H1 (cell line): ENCODE measurements at regions not wholly inside any gene's neighbourhood (a gene's known extent, or its start where the extent isn't known, plus 50 kb on each side); places are given as distances from the start of the nearest gene placed in this dataset.

Source experiments
- CTCF ChIA-PET: fragments of 300-600 bp; sonication (Branson Sonifier 250); formaldehyde crosslinking; loops from one replicate; lab custom pipeline; 2021; ENCODE audit not compliant: partially characterized antibody; lab: Charles Lee
- POLR2A ChIA-PET: fragments of 300-600 bp; sonication (Branson Sonifier 250); formaldehyde crosslinking; loops from one replicate; lab custom pipeline; 2021; ENCODE audit warnings: inconsistent platforms; ENCODE audit not compliant: partially characterized antibody; lab: Charles Lee
- DNase-seq, 2 experiments: peaks; one replicate each; pipeline versions ENCODE4 v3.0.0 to v3.0.0-alpha.2; 2010 to 2022; ENCODE audit warnings: low spot score in 2 of 2, low read depth in 1 of 2, mixed read lengths in 1 of 2
- FAIRE-seq: peaks from 2 replicates; lab custom pipeline; 2011; peaks lifted over from hg19 to GRCh38; lab: Jason Lieb, UNC
- H2AFZ ChIP-seq: 2 replicates; pipeline ENCODE4 v1.8.1; 2012; ENCODE audit warnings: low read length, inconsistent platforms
- H2AK5ac ChIP-seq: 2 replicates; pipeline ENCODE4 v1.6.1; 2013; ENCODE audit warnings: low read depth, low read length
- H2BK120ac ChIP-seq: replicated peaks from 2 replicates; pipeline ENCODE3; 2013; ENCODE audit warnings: low read depth, low read length, inconsistent platforms
- H2BK12ac ChIP-seq: 2 replicates; pipeline ENCODE4 v1.6.1; 2013; ENCODE audit warnings: low read depth, low read length
- H2BK15ac ChIP-seq: 2 replicates; pipeline ENCODE4 v1.6.1; 2013; ENCODE audit warnings: low read length
- H2BK20ac ChIP-seq: 2 replicates; pipeline ENCODE4 v1.6.1; 2013; ENCODE audit warnings: low read length
- H2BK5ac ChIP-seq: 2 replicates; pipeline ENCODE4 v1.6.1; 2013; ENCODE audit warnings: low read depth, low read length
- H3K14ac ChIP-seq: 2 replicates; pipeline ENCODE4 v1.6.1; 2013; ENCODE audit warnings: inconsistent platforms; ENCODE audit not compliant: insufficient read length
- H3K18ac ChIP-seq: 2 replicates; pipeline ENCODE4 v1.6.1; 2013; ENCODE audit warnings: low read length; ENCODE audit errors: extremely low read depth
- H3K23ac ChIP-seq: 2 replicates; pipeline ENCODE4 v1.6.1; 2013; ENCODE audit warnings: inconsistent platforms; ENCODE audit not compliant: insufficient read length
- H3K23me2 ChIP-seq: 2 replicates; pipeline ENCODE4 v1.6.1; 2013; ENCODE audit warnings: low read depth, low read length
- H3K27ac ChIP-seq: 2 replicates; pipeline ENCODE4 v1.6.1; 2011; ENCODE audit warnings: low read depth, low read length, inconsistent platforms
- H3K27me3 ChIP-seq, 4 experiments: replicated peaks in 1 of 4; 1 replicate in 1 of 4; 2 replicates in 3 of 4; pipeline versions ENCODE4 v1.6.1 to v1.8.1; 2011 to 2013; ENCODE audit warnings: low read length in 3 of 4, mild to moderate bottlenecking in 3 of 4, inconsistent platforms in 2 of 4, mixed read lengths in 2 of 4, moderate library complexity in 1 of 4; ENCODE audit not compliant: control insufficient read depth in 3 of 4, insufficient read depth in 3 of 4; ENCODE audit errors: extremely low read depth in 1 of 4
- H3K36me3 ChIP-seq, 4 experiments: 2 replicates each; pipeline versions ENCODE4 v1.6.1 to v1.8.1; 2011 to 2013; ENCODE audit warnings: mild to moderate bottlenecking in 4 of 4, low read length in 3 of 4, moderate library complexity in 2 of 4, control low read depth in 1 of 4, inconsistent platforms in 1 of 4; ENCODE audit not compliant: insufficient read depth in 4 of 4, control insufficient read depth in 2 of 4
- H3K4ac ChIP-seq: replicated peaks from 2 replicates; pipeline ENCODE3; 2013; ENCODE audit warnings: low read length, low read depth, mixed read lengths, inconsistent platforms; ENCODE audit not compliant: insufficient read length
- H3K4me1 ChIP-seq, 4 experiments: replicated peaks in 1 of 4; 1 replicate in 1 of 4; 2 replicates in 3 of 4; pipeline versions ENCODE4 v1.6.1 to v1.8.1; 2011 to 2013; ENCODE audit warnings: low read length in 3 of 4, inconsistent platforms in 2 of 4, mixed read lengths in 1 of 4; ENCODE audit not compliant: insufficient read depth in 4 of 4, control insufficient read depth in 3 of 4
- H3K4me2 ChIP-seq, 2 experiments: 2 replicates each; pipeline versions ENCODE4 v1.6.1 to v1.8.1; 2011 to 2013; ENCODE audit warnings: low read depth in 2 of 2, low read length in 2 of 2, control low read depth in 1 of 2, inconsistent platforms in 1 of 2, mild to moderate bottlenecking in 1 of 2; ENCODE audit not compliant: insufficient read depth in 1 of 2
- H3K4me3 ChIP-seq, 4 experiments: fragments of 200-600, 300-600 bp in 1 of 4; sonication (generic), shearing (Covaris generic), sonication (Bioruptor Twin) in 1 of 4; 2 replicates each; pipeline versions ENCODE4 v1.5.1 to v1.8.1; 2011 to 2016; ENCODE audit warnings: low read length in 4 of 4, low read depth in 3 of 4, control low read depth in 2 of 4, inconsistent platforms in 2 of 4, mild to moderate bottlenecking in 2 of 4, mixed read lengths in 1 of 4, moderate library complexity in 1 of 4; ENCODE audit not compliant: insufficient read depth in 2 of 4; ENCODE audit errors: extremely low read depth in 1 of 4
- H3K56ac ChIP-seq: replicated peaks from 2 replicates; pipeline ENCODE3; 2013; ENCODE audit warnings: low read depth, mild to moderate bottlenecking, mixed read lengths, low read length, inconsistent platforms; ENCODE audit not compliant: insufficient read length
- H3K79me1 ChIP-seq: 2 replicates; pipeline ENCODE4 v1.6.1; 2013; ENCODE audit warnings: low read depth, low read length, control low read depth
- H3K79me2 ChIP-seq, 2 experiments: 2 replicates each; pipeline versions ENCODE4 v1.6.1 to v1.8.1; 2012 to 2013; ENCODE audit warnings: low read length in 2 of 2, mild to moderate bottlenecking in 2 of 2, inconsistent platforms in 1 of 2; ENCODE audit not compliant: insufficient read depth in 2 of 2, control insufficient read depth in 1 of 2
- H3K9ac ChIP-seq, 4 experiments: replicated peaks in 1 of 4; 1 replicate in 1 of 4; 2 replicates in 3 of 4; pipeline versions ENCODE4 v1.6.1 to v1.8.1; 2011 to 2013; ENCODE audit warnings: low read depth in 3 of 4, low read length in 3 of 4, control low read depth in 2 of 4, mild to moderate bottlenecking in 2 of 4, moderate library complexity in 2 of 4, inconsistent platforms in 1 of 4; ENCODE audit errors: extremely low read depth in 1 of 4
- H3K9me3 ChIP-seq, 2 experiments: 2 replicates each; pipeline versions ENCODE4 v1.6.1 to v1.8.1; 2012 to 2013; ENCODE audit warnings: mild to moderate bottlenecking in 2 of 2, moderate library complexity in 2 of 2, control low read depth in 1 of 2, inconsistent platforms in 1 of 2, low read depth in 1 of 2, low read length in 1 of 2, mixed read lengths in 1 of 2; ENCODE audit not compliant: insufficient read depth in 2 of 2
- H4K20me1 ChIP-seq, 2 experiments: replicated peaks in 1 of 2; 2 replicates each; pipeline versions ENCODE3 to v1.8.1; 2011 to 2013; ENCODE audit warnings: inconsistent platforms in 2 of 2, low read length in 2 of 2, mild to moderate bottlenecking in 1 of 2; ENCODE audit not compliant: insufficient read depth in 2 of 2, control insufficient read depth in 1 of 2
- H4K5ac ChIP-seq: 2 replicates; pipeline ENCODE4 v1.6.1; 2013; ENCODE audit warnings: low read length, low read depth, mixed read lengths, inconsistent platforms; ENCODE audit not compliant: insufficient read length
- H4K8ac ChIP-seq: 2 replicates; pipeline ENCODE4 v1.8.0; 2013; ENCODE audit warnings: mild to moderate bottlenecking, moderate library complexity, low read length, inconsistent platforms; ENCODE audit not compliant: insufficient read depth; ENCODE audit errors: extremely low read depth
- H4K91ac ChIP-seq: replicated peaks from 2 replicates; pipeline ENCODE3; 2013; ENCODE audit warnings: low read length, mixed read lengths, inconsistent platforms; ENCODE audit not compliant: insufficient read length
- ASH2L ChIP-seq: fragments of 200-600, 300-600 bp; sonication (generic); IDR thresholded peaks from one replicate; pipeline ENCODE4 v1.7.1; 2017; ENCODE audit warnings: low read length
- BACH1 ChIP-seq: IDR thresholded peaks from 2 replicates; pipeline ENCODE4 v1.6.1; 2012; ENCODE audit warnings: low read length, improper control_type of control experiment
- BCL11A ChIP-seq, 2 experiments: IDR thresholded peaks; one replicate each; pipeline ENCODE4 v1.6.1; 2011; ENCODE audit warnings: low read depth in 2 of 2, low read length in 2 of 2, mild to moderate bottlenecking in 2 of 2
- BRCA1 ChIP-seq: IDR thresholded peaks from 2 replicates; pipeline ENCODE4 v1.6.1; 2012; ENCODE audit warnings: low read depth, low read length, improper control_type of control experiment
- CBX5 ChIP-seq: fragments of 300-800, 300-1000 bp; sonication (generic); IDR thresholded peaks from 2 replicates; pipeline ENCODE4 v1.7.1; 2016; ENCODE audit warnings: antibody characterized with exemption, low read length, low read depth
- CHD1 ChIP-seq: IDR thresholded peaks from 2 replicates; pipeline ENCODE4 v1.6.1; 2012; ENCODE audit warnings: low read depth, low read length, improper control_type of control experiment
- CTBP2 ChIP-seq: IDR thresholded peaks from 2 replicates; pipeline ENCODE4 v1.7.0; 2011; ENCODE audit warnings: borderline replicate concordance, mild to moderate bottlenecking, moderate library complexity, mixed read lengths, low read length; ENCODE audit not compliant: insufficient read depth, insufficient read length
- E2F6 ChIP-seq: IDR thresholded peaks from 2 replicates; pipeline ENCODE4 v1.6.1; 2012; ENCODE audit warnings: inconsistent platforms
- FOSL1 ChIP-seq: IDR thresholded peaks from 2 replicates; pipeline ENCODE4 v1.6.1; 2011; ENCODE audit warnings: mild to moderate bottlenecking, low read depth, low read length, moderate library complexity; ENCODE audit not compliant: insufficient read depth
- HDAC2 ChIP-seq, 2 experiments: fragments of 300-600 bp in 1 of 2; sonication (generic) in 1 of 2; IDR thresholded peaks; 2 replicates each; pipeline ENCODE4 v1.6.1; 2011 to 2012; ENCODE audit warnings: low read depth in 2 of 2, low read length in 2 of 2, mild to moderate bottlenecking in 2 of 2, moderate library complexity in 2 of 2, borderline replicate concordance in 1 of 2, inconsistent platforms in 1 of 2
- JUN ChIP-seq: IDR thresholded peaks from 2 replicates; pipeline ENCODE4 v1.6.1; 2011; ENCODE audit warnings: low read depth, mild to moderate bottlenecking, improper control_type of control experiment, low read length
- POLR2A ChIP-seq, 2 experiments: IDR thresholded peaks; 1 replicate in 1 of 2; 2 replicates in 1 of 2; pipeline ENCODE4 v1.6.1; 2011; ENCODE audit warnings: low read depth in 2 of 2, low read length in 2 of 2, mild to moderate bottlenecking in 2 of 2; ENCODE audit errors: control extremely low read depth in 1 of 2
- RBBP5 ChIP-seq: IDR thresholded peaks from 2 replicates; pipeline ENCODE4 v1.7.1; 2012; ENCODE audit warnings: low read depth, mild to moderate bottlenecking, inconsistent platforms, low read length, moderate library complexity, borderline replicate concordance
- SP2 ChIP-seq: IDR thresholded peaks from 2 replicates; pipeline ENCODE4 v1.6.1; 2012; ENCODE audit warnings: mild to moderate bottlenecking, low read length, inconsistent platforms
- SP4 ChIP-seq: IDR thresholded peaks from 2 replicates; pipeline ENCODE4 v1.6.1; 2012; ENCODE audit warnings: low read length, inconsistent platforms
- WGBS, 2 experiments: shearing (Covaris generic) in 1 of 2; methylation state at CpG; one replicate each; pipeline versions ENCODE4 v1.1.6 to v1.1.7; 2013 to 2015; ENCODE audit warnings: low lambda C conversion rate in 2 of 2, mixed read lengths in 2 of 2, inconsistent platforms in 1 of 2, low coverage in 1 of 2, missing lambda C conversion rate in 1 of 2; ENCODE audit not compliant: insufficient replicate concordance in 2 of 2, insufficient coverage in 1 of 2, insufficient read length in 1 of 2; ENCODE audit errors: extremely low coverage in 1 of 2, missing lambda C conversion rate in 1 of 2; 5-methylcytosine and 5-hydroxymethylcytosine counted together

- H2BK12ac ChIP-seq, result no peak overlapping the region
- CTCF ChIA-PET, result interaction anchor here (0.8 kb wide), 1 partner anchor 92 kb away, joined by 3 read pairs; no protein-coding TSS in a partner anchor
- no peaks in the 10 kb centered on the region for H3K9me3 ChIP-seq
- peaks cover 0 to 3% (median 0%) of the 10 kb centered on the region in 4 experiments; a peak in 1 of 7 replicates for H3K4me1 ChIP-seq
- no peak overlapping the region for H3K27ac ChIP-seq
- no peak overlapping the region for H4K8ac ChIP-seq
- no peak overlapping the region for H3K56ac ChIP-seq
- H3K4ac ChIP-seq, result no peak overlapping the region
- H3K23ac ChIP-seq, result no peak overlapping the region
- H3K9ac ChIP-seq, result no peak overlapping the region
- H3K18ac ChIP-seq, result no peak overlapping the region
- no peaks in the 10 kb centered on the region for H3K36me3 ChIP-seq
- no peaks in the 10 kb centered on the region for H3K79me1 ChIP-seq
- no peak overlapping the region for H3K4me2 ChIP-seq
- no peak overlapping the region for H4K5ac ChIP-seq
- H2BK15ac ChIP-seq, result no peak overlapping the region
- H2AFZ ChIP-seq, result no peak overlapping the region
- no peak overlapping the region for H2BK5ac ChIP-seq
- no peaks in the 10 kb centered on the region for H3K27me3 ChIP-seq
- H4K20me1 ChIP-seq, result no peaks in the 10 kb centered on the region
- POLR2A ChIA-PET, result no interaction called here
- H3K23me2 ChIP-seq, result no peaks in the 10 kb centered on the region; the same call in 1 of the 2 replicates
- FAIRE-seq (no peak), DNase-seq (no peak)
- H2BK120ac ChIP-seq, result no peak overlapping the region
- H3K79me2 ChIP-seq, result no peaks in the 10 kb centered on the region
- H4K91ac ChIP-seq, result no peak overlapping the region
- H3K4me3 ChIP-seq, result no peak overlapping the region
- H2BK20ac ChIP-seq, result no peak overlapping the region
- whole genome bisulfite sequencing, 2 experiments, result 97% methylated on average over 3 of the region's 3 CpGs; no CpG with 5 or more reads in 1 of the 2 experiments
- no peak overlapping the region for H2AK5ac ChIP-seq
- H3K14ac ChIP-seq, result no peak overlapping the region
- TF ChIP-seq JUN (no peak), SP2 (no peak), HDAC2 (IDR thresholded peaks at IDR 0.05; ENCODE audit: borderline replicate concordance in 1 of 2, low read depth in 2 of 2, low read length in 2 of 2) (no peak), FOSL1 (no peak), BCL11A (IDR thresholded peaks at IDR 0.05; ENCODE audit: low read depth in 2 of 2, low read length in 2 of 2) (no peak), BACH1 (no peak), ASH2L (no peak), CBX5 (no peak), CTBP2 (no peak), BRCA1 (no peak), CHD1 (no peak), SP4 (no peak), RBBP5 (no peak), POLR2A (IDR thresholded peaks at IDR 0.05; ENCODE audit: control extremely low read depth in 1 of 2, low read depth in 2 of 2, low read length in 2 of 2) (no peak), E2F6 (no peak)
Measured at GRCh38 chr2:12369566-12369965, 347.2 kb upstream of the TRIB2 start.
